HCT116 (cell line): ENCODE measurements at regions not wholly inside any gene's neighbourhood (a gene's known extent, or its start where the extent isn't known, plus 50 kb on each side); places are given as distances from the start of the nearest gene placed in this dataset.
"Not testable (repeated sequence)": the region's sequence is repeated elsewhere in the genome, so short reads cannot be mapped to it uniquely, and the experiment has no call there.

Experiments used
- ATAC-seq: fragments of 200-7000 bp; cut with Tn5 transposase; 2 replicates; pipeline ENCODE4 v1.9.1; 2020; ENCODE audit warnings: mild to moderate bottlenecking, moderate library complexity
- BruUV-seq: library from RNA; stranded (reverse); fragments of 400-500 nt; replicated peaks from 2 replicates; lab custom pipeline; 2021; lab: Mats Ljungman, UMichigan
- CTCF ChIA-PET: fragments of 300-600 bp; sonication (Branson Sonifier 250); formaldehyde crosslinking; loops from one replicate; lab custom pipeline; 2021; ENCODE audit warnings: antibody characterized with exemption; lab: Charles Lee
- POLR2A ChIA-PET: fragments of 300-600, 350-600 bp; sonication (Branson Sonifier 250); formaldehyde crosslinking; loops from one replicate; lab custom pipeline; 2021; ENCODE audit warnings: antibody characterized with exemption; lab: Charles Lee
- RAD21 ChIA-PET, 2 experiments: fragments of 300-600 bp; sonication (Branson Sonifier 250); formaldehyde crosslinking; loops; one replicate each; lab custom pipeline; 2023; ENCODE audit warnings: low total read pairs in 2 of 2; ENCODE audit not compliant: uncharacterized antibody in 2 of 2, unreplicated experiment in 2 of 2, low non-redundant PET in 1 of 2; lab: Charles Lee
- DNase-seq: peaks from one replicate; pipeline ENCODE4 v3.0.0-alpha.2; 2010; ENCODE audit warnings: low read depth, low spot score
- H2AFZ ChIP-seq: fragments of 200-600 bp; shearing (Covaris generic), sonication (generic); 2 replicates; pipeline ENCODE4 v1.6.1; 2017; ENCODE audit warnings: low read depth, mixed run types, mixed read lengths, antibody characterized with exemption, low read length; ENCODE audit not compliant: poor library complexity, severe bottlenecking
- H3K27ac ChIP-seq: 2 replicates; pipeline ENCODE4 v1.5.1; 2012; ENCODE audit warnings: low read depth, low read length
- H3K27me3 ChIP-seq: fragments of 200-600 bp; sonication (generic); 2 replicates; pipeline ENCODE4 v1.6.1; 2016; ENCODE audit warnings: mixed run types, low read length, mixed read lengths; ENCODE audit not compliant: insufficient read depth
- H3K36me3 ChIP-seq, 2 experiments: fragments of 200-500 bp in 1 of 2; fragments of 200-600 bp in 1 of 2; sonication (Bioruptor generic) in 1 of 2; sonication (generic) in 1 of 2; 2 replicates each; pipeline versions ENCODE4 v1.5.1 to v1.6.1; 2014 to 2016; ENCODE audit warnings: low read length in 2 of 2, inconsistent platforms in 1 of 2, mixed read lengths in 1 of 2, mixed run types in 1 of 2; ENCODE audit not compliant: insufficient read depth in 2 of 2, control insufficient read depth in 1 of 2
- H3K4me1 ChIP-seq, 2 experiments: fragments of 200-600 bp in 1 of 2; sonication (generic) in 1 of 2; 2 replicates each; pipeline versions ENCODE4 v1.5.1 to v1.6.1; 2012 to 2017; ENCODE audit warnings: low read length in 2 of 2, inconsistent platforms in 1 of 2, mild to moderate bottlenecking in 1 of 2, mixed read lengths in 1 of 2, mixed run types in 1 of 2, moderate library complexity in 1 of 2; ENCODE audit not compliant: insufficient read depth in 2 of 2, control insufficient read depth in 1 of 2
- H3K4me2 ChIP-seq: fragments of 200-600 bp; sonication (generic); 2 replicates; pipeline ENCODE4 v1.6.1; 2017; ENCODE audit warnings: mixed run types, low read length, mixed read lengths
- H3K4me3 ChIP-seq, 2 experiments: fragments of 200-600 bp in 1 of 2; sonication (generic) in 1 of 2; replicated peaks in 1 of 2; 2 replicates each; pipeline ENCODE4 v1.5.1; 2011 to 2016; ENCODE audit warnings: low read length in 2 of 2, control low read depth in 1 of 2, low read depth in 1 of 2, mild to moderate bottlenecking in 1 of 2, mixed read lengths in 1 of 2, mixed run types in 1 of 2
- H3K79me2 ChIP-seq: fragments of 200-600 bp; sonication (generic); 2 replicates; pipeline ENCODE4 v1.6.1; 2017; ENCODE audit warnings: mild to moderate bottlenecking, mixed run types, low read length, moderate library complexity, mixed read lengths; ENCODE audit not compliant: insufficient read depth
- H3K9ac ChIP-seq: fragments of 200-600 bp; sonication (generic); 2 replicates; pipeline ENCODE4 v1.6.1; 2016; ENCODE audit warnings: low read length, mixed read lengths
- H3K9me2 ChIP-seq: fragments of 200-600 bp; sonication (generic), shearing (Covaris generic); 2 replicates; pipeline ENCODE4 v1.6.1; 2017; ENCODE audit warnings: mixed run types, mild to moderate bottlenecking, moderate library complexity; ENCODE audit not compliant: insufficient read depth
- H3K9me3 ChIP-seq, 2 experiments: fragments of 200-500 bp in 1 of 2; fragments of 200-600 bp in 1 of 2; sonication (Bioruptor generic) in 1 of 2; sonication (generic) in 1 of 2; 2 replicates each; pipeline ENCODE4 v1.6.1; 2014 to 2017; ENCODE audit warnings: low read length in 2 of 2, mixed read lengths in 2 of 2, inconsistent platforms in 1 of 2, low read depth in 1 of 2, mild to moderate bottlenecking in 1 of 2, mixed run types in 1 of 2, moderate library complexity in 1 of 2; ENCODE audit not compliant: control insufficient read depth in 1 of 2, insufficient read depth in 1 of 2
- H4K20me1 ChIP-seq: fragments of 200-600 bp; sonication (generic), shearing (Covaris generic); 2 replicates; pipeline ENCODE4 v1.6.1; 2017; ENCODE audit warnings: mixed run types, mild to moderate bottlenecking, moderate library complexity; ENCODE audit not compliant: insufficient read depth
- intact Hi-C: fragments of 100-400 bp; cut with micrococcal nuclease; formaldehyde crosslinking; loops from 2 replicates; pipeline ENCODE4 v1.10.0; 2022

DNA sequence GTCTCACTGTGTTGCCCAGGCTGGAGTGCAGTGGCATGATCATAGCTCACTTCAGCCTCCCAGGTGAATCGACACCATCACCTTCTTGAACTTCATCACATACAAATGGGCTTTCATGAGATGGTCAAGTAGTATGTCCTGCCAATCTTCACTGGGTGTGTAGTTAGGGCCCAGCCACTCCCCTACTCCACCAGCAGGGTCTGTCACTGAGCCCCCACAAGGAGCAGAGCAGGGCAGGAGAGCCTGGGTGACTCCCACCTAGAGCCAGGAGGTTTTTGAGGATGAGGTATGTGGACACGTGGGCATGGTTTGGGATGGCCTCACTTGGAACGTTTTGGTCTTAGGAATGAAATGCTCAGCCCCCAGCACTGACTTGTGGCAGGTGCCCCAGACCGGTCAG is 4037.7 kb upstream of the TPTE start:
- RAD21 ChIA-PET, POLR2A ChIA-PET, H3K9ac ChIP-seq, ATAC-seq, H3K4me2 ChIP-seq, H3K36me3 ChIP-seq, H3K9me3 ChIP-seq, H3K4me3 ChIP-seq, intact Hi-C loops, H2AFZ ChIP-seq, H3K79me2 ChIP-seq, H3K27me3 ChIP-seq, BruUV-seq, DNase-seq, H3K4me1 ChIP-seq, CTCF ChIA-PET, H3K27ac ChIP-seq, H4K20me1 ChIP-seq, H3K9me2 ChIP-seq: not testable (repeated sequence)

DNA sequence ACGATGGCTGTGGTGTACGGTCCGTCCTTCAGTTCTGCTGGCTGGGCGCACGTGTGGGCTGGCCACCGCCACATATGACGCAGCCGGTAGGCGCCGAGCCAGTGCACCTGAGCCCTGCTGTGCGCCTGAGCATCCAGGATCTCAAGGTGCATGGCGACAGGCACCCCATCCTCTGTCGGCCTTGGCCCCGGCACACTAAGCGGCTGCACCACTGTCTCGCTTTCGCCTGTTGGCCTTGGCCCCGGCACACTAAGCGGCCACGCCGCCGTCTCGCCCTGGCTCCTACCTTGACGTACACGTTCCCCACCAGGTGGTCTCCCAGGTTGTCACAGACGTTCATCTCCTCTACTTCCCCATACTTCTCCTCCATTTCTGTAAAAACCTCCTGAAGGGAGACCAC is 4034.6 kb upstream of the TPTE start:
- DNase-seq, intact Hi-C loops, RAD21 ChIA-PET, H3K4me3 ChIP-seq, H4K20me1 ChIP-seq, H3K79me2 ChIP-seq, BruUV-seq, ATAC-seq, H3K27ac ChIP-seq, H2AFZ ChIP-seq, CTCF ChIA-PET, H3K4me1 ChIP-seq, H3K9me2 ChIP-seq, POLR2A ChIA-PET, H3K36me3 ChIP-seq, H3K9ac ChIP-seq, H3K9me3 ChIP-seq, H3K27me3 ChIP-seq, H3K4me2 ChIP-seq: not testable (repeated sequence)

DNA sequence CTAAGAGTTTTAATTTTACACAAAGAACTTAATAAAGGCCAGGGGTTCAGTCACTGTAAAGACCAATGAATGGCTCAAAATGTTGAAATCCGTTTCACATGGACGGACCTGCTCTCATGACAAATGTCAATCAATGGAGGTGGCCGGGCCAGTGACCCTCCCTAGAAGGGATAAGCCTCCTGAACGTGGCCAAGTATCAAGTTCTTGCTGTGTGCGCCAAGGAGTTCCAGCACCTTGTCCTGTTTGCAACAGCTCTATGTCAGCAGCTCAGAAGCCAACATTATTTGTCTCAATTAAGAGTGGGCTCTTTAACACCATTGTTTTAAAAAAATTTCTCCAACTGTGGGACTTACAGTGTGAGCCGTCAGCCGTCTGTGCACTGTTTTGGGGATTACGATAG is 4028.7 kb upstream of the TPTE start:
- ATAC-seq, BruUV-seq, H3K9me3 ChIP-seq, CTCF ChIA-PET, DNase-seq, H3K4me3 ChIP-seq, H4K20me1 ChIP-seq, H3K36me3 ChIP-seq, H3K4me2 ChIP-seq, H3K4me1 ChIP-seq, H3K27ac ChIP-seq, H3K79me2 ChIP-seq, H2AFZ ChIP-seq, H3K9me2 ChIP-seq, H3K27me3 ChIP-seq, POLR2A ChIA-PET, intact Hi-C loops, RAD21 ChIA-PET, H3K9ac ChIP-seq: not testable (repeated sequence)

DNA sequence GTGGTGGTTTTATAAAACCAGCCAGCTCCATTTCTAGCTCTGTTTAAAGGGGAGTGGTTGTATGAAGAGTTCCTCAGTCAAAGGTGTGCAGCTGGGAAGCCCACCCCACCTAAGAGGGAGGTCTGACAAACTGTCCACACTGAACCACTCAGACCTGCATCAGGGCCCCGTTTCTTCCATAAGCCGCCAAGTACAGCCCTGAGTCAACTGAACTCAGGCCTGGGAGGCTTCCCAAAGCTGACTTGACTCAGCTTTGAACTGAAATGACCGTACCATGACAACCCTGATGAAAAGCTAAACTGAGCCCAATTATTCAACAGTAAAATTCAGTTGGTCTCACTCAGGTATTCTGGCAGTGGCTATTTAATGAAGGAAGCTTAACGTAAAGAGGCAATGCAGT is 4027.4 kb upstream of the TPTE start:
- H3K4me3 ChIP-seq, H3K9ac ChIP-seq, RAD21 ChIA-PET, CTCF ChIA-PET, intact Hi-C loops, H3K27ac ChIP-seq, H3K4me2 ChIP-seq, H3K4me1 ChIP-seq, POLR2A ChIA-PET, H3K79me2 ChIP-seq, H3K36me3 ChIP-seq, H3K9me3 ChIP-seq, DNase-seq, H2AFZ ChIP-seq, H3K9me2 ChIP-seq, H3K27me3 ChIP-seq, ATAC-seq, H4K20me1 ChIP-seq, BruUV-seq: not testable (repeated sequence)

DNA sequence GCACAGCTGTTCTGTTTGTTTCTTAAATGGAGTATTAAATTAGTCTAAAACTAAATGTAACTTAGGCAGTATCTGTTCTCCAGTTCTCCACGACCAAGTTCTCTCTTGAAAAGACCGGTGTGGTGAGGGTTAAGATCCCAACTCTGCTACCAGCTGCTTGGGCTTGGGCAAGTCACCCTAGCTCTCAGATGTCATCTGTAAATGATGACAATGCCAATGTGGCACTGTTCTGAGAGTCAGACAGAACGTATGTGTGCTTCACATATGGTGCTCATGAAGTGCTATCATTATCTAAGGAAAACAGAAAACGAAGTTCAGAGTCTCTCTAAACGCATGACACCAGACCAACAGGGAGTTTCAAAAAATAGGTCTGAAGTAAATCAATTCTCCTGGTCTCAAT is 4025.0 kb upstream of the TPTE start:
- H3K27ac ChIP-seq, H2AFZ ChIP-seq, H3K4me3 ChIP-seq, H3K79me2 ChIP-seq, H4K20me1 ChIP-seq, H3K27me3 ChIP-seq, intact Hi-C loops, BruUV-seq, H3K4me2 ChIP-seq, H3K9ac ChIP-seq, DNase-seq, H3K9me3 ChIP-seq, H3K4me1 ChIP-seq, RAD21 ChIA-PET, CTCF ChIA-PET, H3K9me2 ChIP-seq, ATAC-seq, H3K36me3 ChIP-seq, POLR2A ChIA-PET: not testable (repeated sequence)
